ENCODE measurements at regions not wholly inside any gene's neighbourhood (a gene's known extent, or its start where the extent isn't known, plus 50 kb on each side); places are given as distances from the start of the nearest gene placed in this dataset.

- peaks cover 2% of the 10 kb centered on the region for H3K9me3 Mint-ChIP-seq (ENCODE audit: unreplicated experiment)
- TF ChIP-seq CTCF (IDR thresholded peaks at IDR 0.05; ENCODE audit: partially characterized antibody, unreplicated experiment): no peak
- no peak overlapping the region for H3K4me3 Mint-ChIP-seq (ENCODE audit: unreplicated experiment)
- no peak for DNase-seq
- no peak overlapping the region for H3K27ac Mint-ChIP-seq (ENCODE audit: unreplicated experiment)
- no peaks in the 10 kb centered on the region for H3K36me3 Mint-ChIP-seq (ENCODE audit: unreplicated experiment)
- H3K4me1 Mint-ChIP-seq (ENCODE audit: low read depth, unreplicated experiment): no peaks in the 10 kb centered on the region
- H3K27me3 Mint-ChIP-seq (ENCODE audit: unreplicated experiment): no peaks in the 10 kb centered on the region
Observed at GRCh38 chr16:8374586-8375231, 215.6 kb downstream of the TMEM114 start.

GRCh38 chr16:8373676-8374431 is 216.5 kb downstream of the TMEM114 start:
- no peak for DNase-seq
- H3K4me3 Mint-ChIP-seq (ENCODE audit: unreplicated experiment): no peak overlapping the region
- no peaks in the 10 kb centered on the region for H3K27me3 Mint-ChIP-seq (ENCODE audit: unreplicated experiment)
- H3K9me3 Mint-ChIP-seq (ENCODE audit: unreplicated experiment): peaks cover 2% of the 10 kb centered on the region
- no peaks in the 10 kb centered on the region for H3K36me3 Mint-ChIP-seq (ENCODE audit: unreplicated experiment)
- no peak overlapping the region for H3K27ac Mint-ChIP-seq (ENCODE audit: unreplicated experiment)
- no peaks in the 10 kb centered on the region for H3K4me1 Mint-ChIP-seq (ENCODE audit: low read depth, unreplicated experiment)
- TF ChIP-seq CTCF (IDR thresholded peaks at IDR 0.05; ENCODE audit: partially characterized antibody, unreplicated experiment): no peak

GRCh38 chr16:8372141-8372540 is 218.2 kb downstream of the TMEM114 start:
- Mint-ChIP-seq H3K9me3 (ENCODE audit: unreplicated experiment) (peaks cover 2% of the 10 kb centered on the region), H3K4me3 (ENCODE audit: unreplicated experiment) (no peak overlapping the region), H3K27ac (ENCODE audit: unreplicated experiment) (no peak overlapping the region), H3K27me3 (ENCODE audit: unreplicated experiment) (no peaks in the 10 kb centered on the region), H3K36me3 (ENCODE audit: unreplicated experiment) (peaks cover 3% of the 10 kb centered on the region), H3K4me1 (ENCODE audit: low read depth, unreplicated experiment) (no peaks in the 10 kb centered on the region)
- DNase-seq: no peak
- TF ChIP-seq CTCF (IDR thresholded peaks at IDR 0.05; ENCODE audit: partially characterized antibody, unreplicated experiment): no peak

- H3K27ac Mint-ChIP-seq (ENCODE audit: unreplicated experiment): no peak overlapping the region
- H3K4me3 Mint-ChIP-seq (ENCODE audit: unreplicated experiment): no peak overlapping the region
- H3K9me3 Mint-ChIP-seq (ENCODE audit: unreplicated experiment): peaks cover 2% of the 10 kb centered on the region
- H3K4me1 Mint-ChIP-seq (ENCODE audit: low read depth, unreplicated experiment): no peaks in the 10 kb centered on the region
- H3K36me3 Mint-ChIP-seq (ENCODE audit: unreplicated experiment): peaks cover 3% of the 10 kb centered on the region
- no peaks in the 10 kb centered on the region for H3K27me3 Mint-ChIP-seq (ENCODE audit: unreplicated experiment)
- TF ChIP-seq CTCF (IDR thresholded peaks at IDR 0.05; ENCODE audit: partially characterized antibody, unreplicated experiment): no peak
- DNase-seq: no peak
Observed at GRCh38 chr16:8370374-8371270, 219.7 kb downstream of the TMEM114 start.

Data from glutamatergic neuron (in vitro differentiated cells).